D721Med (cell line): ENCODE measurements at regions not wholly inside any gene's neighbourhood (a gene's known extent, or its start where the extent isn't known, plus 50 kb on each side); places are given as distances from the start of the nearest gene placed in this dataset.

ENCODE experiments used
- DNase-seq: peaks from one replicate; pipeline ENCODE4 v3.0.0; 2011; ENCODE audit warnings: low spot score; ENCODE audit not compliant: insufficient read length
- FAIRE-seq: peaks from 2 replicates; lab custom pipeline; 2011; peaks lifted over from hg19 to GRCh38; lab: Jason Lieb, UNC
- TF ChIP-seq, protein P1 (sequence below): IDR thresholded peaks from 2 replicates; pipeline ENCODE4 v1.5.1; 2012; ENCODE audit warnings: mild to moderate bottlenecking, control low read depth; ENCODE audit not compliant: insufficient read depth; ENCODE audit errors: missing control alignments

DNA sequence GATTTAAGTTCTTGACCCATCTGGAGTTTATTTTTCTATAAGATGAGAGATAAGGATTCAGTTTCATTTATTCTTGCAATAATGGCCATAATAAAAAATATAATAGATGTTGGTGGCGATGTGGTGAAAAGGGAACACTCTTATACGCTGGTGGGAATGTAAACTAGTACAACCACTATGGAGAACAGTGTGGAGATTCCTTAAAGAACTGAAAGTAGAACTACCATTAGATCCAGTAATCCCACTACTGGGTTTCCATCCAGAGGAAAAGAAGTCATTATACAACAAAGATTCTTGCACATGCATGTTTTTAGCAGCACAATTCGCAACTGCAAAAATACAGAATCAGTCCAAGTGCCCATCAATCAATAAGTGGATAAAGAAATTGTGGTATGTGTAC is 1040.5 kb upstream of the GYPC start:
- no peak for FAIRE-seq
- TF ChIP-seq, protein P1, sequence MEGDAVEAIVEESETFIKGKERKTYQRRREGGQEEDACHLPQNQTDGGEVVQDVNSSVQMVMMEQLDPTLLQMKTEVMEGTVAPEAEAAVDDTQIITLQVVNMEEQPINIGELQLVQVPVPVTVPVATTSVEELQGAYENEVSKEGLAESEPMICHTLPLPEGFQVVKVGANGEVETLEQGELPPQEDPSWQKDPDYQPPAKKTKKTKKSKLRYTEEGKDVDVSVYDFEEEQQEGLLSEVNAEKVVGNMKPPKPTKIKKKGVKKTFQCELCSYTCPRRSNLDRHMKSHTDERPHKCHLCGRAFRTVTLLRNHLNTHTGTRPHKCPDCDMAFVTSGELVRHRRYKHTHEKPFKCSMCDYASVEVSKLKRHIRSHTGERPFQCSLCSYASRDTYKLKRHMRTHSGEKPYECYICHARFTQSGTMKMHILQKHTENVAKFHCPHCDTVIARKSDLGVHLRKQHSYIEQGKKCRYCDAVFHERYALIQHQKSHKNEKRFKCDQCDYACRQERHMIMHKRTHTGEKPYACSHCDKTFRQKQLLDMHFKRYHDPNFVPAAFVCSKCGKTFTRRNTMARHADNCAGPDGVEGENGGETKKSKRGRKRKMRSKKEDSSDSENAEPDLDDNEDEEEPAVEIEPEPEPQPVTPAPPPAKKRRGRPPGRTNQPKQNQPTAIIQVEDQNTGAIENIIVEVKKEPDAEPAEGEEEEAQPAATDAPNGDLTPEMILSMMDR, result no peak

DNA sequence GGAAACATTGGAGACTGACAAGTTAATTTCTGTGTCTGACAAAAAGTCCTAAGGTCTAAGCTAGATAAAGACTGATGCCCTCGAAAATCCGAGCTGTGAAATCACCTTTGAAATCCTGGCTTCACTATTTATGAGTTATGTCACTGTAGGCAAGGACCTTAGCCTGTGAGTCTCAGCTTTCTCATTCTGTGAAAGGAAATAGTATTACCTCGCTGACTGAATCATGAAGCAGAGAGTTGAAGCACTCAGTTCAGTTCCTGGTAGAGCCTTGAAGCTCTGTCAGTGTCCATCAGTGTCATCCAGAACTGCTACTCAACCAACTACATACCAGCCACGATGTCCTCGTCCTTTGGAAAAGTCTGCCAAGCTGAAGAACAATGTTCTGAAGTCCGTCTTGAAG is 1025.6 kb upstream of the GYPC start:
- TF ChIP-seq, protein P1, result no peak
- FAIRE-seq, result no peak
- DNase-seq, result no peak

More for the DNA sequence above, 1040.5 kb upstream of the GYPC start:
- DNase-seq, result no peak

DNA sequence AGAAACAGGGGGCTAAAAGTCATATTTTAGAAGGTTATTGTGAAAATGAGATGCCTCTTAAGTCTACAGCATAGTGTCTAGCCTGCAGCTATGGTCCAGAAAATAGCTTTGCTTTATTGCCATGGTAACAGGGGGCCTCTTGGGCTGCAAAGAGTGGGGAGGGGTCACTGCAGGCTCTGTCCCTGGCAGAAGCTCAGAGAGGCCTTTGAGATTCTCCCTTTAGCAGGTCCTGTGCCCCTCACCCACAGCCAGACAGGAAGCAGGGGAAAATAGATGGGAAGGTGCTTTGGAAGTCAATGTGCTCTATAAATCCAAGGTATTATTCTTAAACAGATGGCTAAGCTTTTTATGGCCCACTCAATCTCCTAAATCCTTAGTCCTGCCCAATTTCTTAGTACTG is 1021.3 kb upstream of the GYPC start:
- FAIRE-seq (peak; percentile 76), DNase-seq (peak; percentile 15)
- TF ChIP-seq, protein P1, result no peak

DNA sequence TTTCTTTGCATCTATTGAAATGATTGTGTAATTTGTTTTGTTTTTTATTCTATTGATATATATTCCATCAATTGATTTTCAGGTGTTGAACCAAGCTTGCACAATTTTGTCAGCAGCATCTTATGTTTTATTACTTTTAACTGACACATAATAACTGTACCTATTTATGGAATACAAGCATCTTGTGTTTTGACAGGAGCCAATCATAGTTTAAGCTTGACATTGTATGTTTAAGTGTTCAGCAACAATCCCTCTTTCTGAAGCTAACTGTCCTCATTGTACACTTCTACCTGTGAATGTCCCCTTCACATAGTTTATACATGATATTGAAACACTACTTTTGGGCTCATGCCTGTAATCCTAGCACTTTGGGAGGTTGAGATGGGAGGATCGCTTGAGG is 1017.6 kb upstream of the GYPC start:
- DNase-seq (no peak), FAIRE-seq (no peak)
- TF ChIP-seq, protein P1, result no peak

DNA sequence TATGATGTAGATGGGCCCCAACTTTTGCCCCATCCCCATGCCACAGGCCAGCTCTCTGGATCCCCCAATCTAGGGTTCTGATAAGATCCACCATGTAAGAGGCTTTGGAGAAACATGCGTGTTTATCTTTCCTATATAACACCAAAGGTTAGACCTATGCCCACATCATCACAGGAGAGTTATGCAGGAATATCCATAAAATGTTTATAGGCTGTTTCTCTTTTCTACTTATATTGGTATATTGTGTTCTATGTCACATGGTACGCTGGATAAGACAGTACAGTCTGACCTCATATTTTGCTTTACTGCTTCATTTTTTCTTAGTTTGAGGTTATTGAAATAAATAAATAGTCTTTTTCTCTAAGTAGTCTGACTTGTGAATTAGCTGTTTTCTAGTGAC is 1013.9 kb upstream of the GYPC start:
- DNase-seq, result no peak
- FAIRE-seq, result no peak

DNA sequence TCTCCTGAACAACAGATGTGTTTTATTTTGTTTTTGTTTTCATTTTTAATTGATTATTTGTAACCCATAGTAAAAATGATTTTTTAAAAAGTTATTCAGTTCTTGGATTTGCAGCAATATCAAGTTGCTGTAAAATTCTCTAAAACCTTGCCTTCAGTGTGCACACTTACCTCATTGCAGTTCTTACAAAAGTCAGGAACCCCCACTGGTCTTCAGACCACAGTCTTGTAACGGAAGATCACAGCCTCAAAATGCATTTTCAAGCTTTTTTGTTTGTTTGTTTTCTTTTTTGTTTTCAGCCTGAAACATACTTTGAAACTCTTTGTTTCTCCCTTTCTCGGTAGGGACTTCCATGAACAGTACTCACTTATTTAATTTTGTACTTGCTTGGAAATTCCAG is 1012.8 kb upstream of the GYPC start:
- TF ChIP-seq, protein P1, result no peak
- no peak for DNase-seq
- FAIRE-seq, result no peak

More for the DNA sequence above, 1013.9 kb upstream of the GYPC start:
- TF ChIP-seq, protein P1, result no peak

DNA sequence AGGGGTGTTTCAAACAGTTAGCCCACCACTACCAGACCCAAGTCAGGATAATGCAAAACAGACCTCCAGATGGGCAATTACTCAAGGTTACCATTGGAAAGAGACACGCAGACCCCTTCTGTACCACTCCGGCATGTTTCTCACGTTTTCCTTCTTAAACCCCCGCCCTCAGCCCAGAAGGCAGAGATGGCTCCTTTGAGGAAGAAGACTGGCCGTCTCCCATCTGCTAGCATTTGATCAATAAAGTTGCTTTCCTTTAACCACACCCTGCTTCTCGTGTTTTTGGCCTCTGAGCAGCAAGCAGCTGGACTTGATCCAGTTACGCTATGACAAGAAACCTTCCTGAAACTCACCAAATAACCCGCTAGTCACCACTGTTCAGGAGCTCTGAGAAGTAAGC is 1012.4 kb upstream of the GYPC start:
- TF ChIP-seq, protein P1, result no peak
- FAIRE-seq, result no peak

More for the DNA sequence above, 1012.4 kb upstream of the GYPC start:
- DNase-seq, result no peak
